ENCODE measurements at regions not wholly inside any gene's neighbourhood (a gene's known extent, or its start where the extent isn't known, plus 50 kb on each side); places are given as distances from the start of the nearest gene placed in this dataset.

- TF ChIP-seq ZNF274 (IDR thresholded peaks at IDR 0.05; ENCODE audit: low read depth, low read length) = no peak
- Histone ChIP-seq H3K9ac (ENCODE audit: insufficient read length, low read depth) (no peak overlapping the region), H3K27me3 (ENCODE audit: insufficient read depth, insufficient read length) (no peaks in the 10 kb centered on the region), H3K9me3 (ENCODE audit: insufficient read depth, low read length) (no peaks in the 10 kb centered on the region), H3K4me1 (ENCODE audit: insufficient read depth, insufficient read length) (no peaks in the 10 kb centered on the region), H3K4me3 (ENCODE audit: insufficient read length, low read depth) (no peak overlapping the region), H3K36me3 (ENCODE audit: insufficient read depth, insufficient read length, low read length) (no peaks in the 10 kb centered on the region)
- no peak for DNase-seq (ENCODE audit: low read depth, low spot score)
Measured at GRCh38 chr18:39675906-39676305, 2110.3 kb upstream of the CELF4 start.

- H3K4me3 ChIP-seq (ENCODE audit: insufficient read length, low read depth) = no peak overlapping the region
- H3K9ac ChIP-seq (ENCODE audit: insufficient read length, low read depth) = no peak overlapping the region
- TF ChIP-seq ZNF274 (IDR thresholded peaks at IDR 0.05; ENCODE audit: low read depth, low read length) (no peak), YY1 (IDR thresholded peaks at IDR 0.05; ENCODE audit: insufficient read depth, insufficient read length) (no peak), SUZ12 (IDR thresholded peaks at IDR 0.05; ENCODE audit: extremely low read depth, insufficient read depth, insufficient read length) (no peak)
- no peaks in the 10 kb centered on the region for H3K27me3 ChIP-seq (ENCODE audit: insufficient read depth, insufficient read length)
- no peak for DNase-seq (ENCODE audit: low read depth, low spot score)
- no peaks in the 10 kb centered on the region for H3K4me1 ChIP-seq (ENCODE audit: insufficient read depth, insufficient read length)
- H3K9me3 ChIP-seq (ENCODE audit: insufficient read depth, low read length) = no peaks in the 10 kb centered on the region
- no peaks in the 10 kb centered on the region for H3K36me3 ChIP-seq (ENCODE audit: insufficient read depth, insufficient read length, low read length)
Measured at GRCh38 chr18:39675368-39675767, 2109.8 kb upstream of the CELF4 start.

GRCh38 chr18:39672171-39672570 lies 2106.6 kb upstream of the CELF4 start:
- DNase-seq (ENCODE audit: low read depth, low spot score) = no peak
- Histone ChIP-seq H3K9me3 (ENCODE audit: insufficient read depth, low read length) (no peaks in the 10 kb centered on the region), H3K36me3 (ENCODE audit: insufficient read depth, insufficient read length, low read length) (no peaks in the 10 kb centered on the region), H3K9ac (ENCODE audit: insufficient read length, low read depth) (no peak overlapping the region), H3K4me1 (ENCODE audit: insufficient read depth, insufficient read length) (no peaks in the 10 kb centered on the region), H3K4me3 (ENCODE audit: insufficient read length, low read depth) (no peak overlapping the region), H3K27me3 (ENCODE audit: insufficient read depth, insufficient read length) (no peaks in the 10 kb centered on the region)
- no peak for TF ChIP-seq ZNF274 (IDR thresholded peaks at IDR 0.05; ENCODE audit: low read depth, low read length)
- no peak for TF ChIP-seq SUZ12 (IDR thresholded peaks at IDR 0.05; ENCODE audit: extremely low read depth, insufficient read depth, insufficient read length)
- no peak for TF ChIP-seq YY1 (IDR thresholded peaks at IDR 0.05; ENCODE audit: insufficient read depth, insufficient read length)

- Histone ChIP-seq H3K27me3 (ENCODE audit: insufficient read depth, insufficient read length) (no peaks in the 10 kb centered on the region), H3K4me3 (ENCODE audit: insufficient read length, low read depth) (no peak overlapping the region), H3K9me3 (ENCODE audit: insufficient read depth, low read length) (no peaks in the 10 kb centered on the region), H3K36me3 (ENCODE audit: insufficient read depth, insufficient read length, low read length) (no peaks in the 10 kb centered on the region), H3K4me1 (ENCODE audit: insufficient read depth, insufficient read length) (no peaks in the 10 kb centered on the region), H3K9ac (ENCODE audit: insufficient read length, low read depth) (no peak overlapping the region)
- no peak for TF ChIP-seq YY1 (IDR thresholded peaks at IDR 0.05; ENCODE audit: insufficient read depth, insufficient read length)
- TF ChIP-seq SUZ12 (IDR thresholded peaks at IDR 0.05; ENCODE audit: extremely low read depth, insufficient read depth, insufficient read length) = no peak
- no peak for TF ChIP-seq ZNF274 (IDR thresholded peaks at IDR 0.05; ENCODE audit: low read depth, low read length)
- DNase-seq (ENCODE audit: low read depth, low spot score) = no peak
Measured at GRCh38 chr18:39667905-39668304, 2102.3 kb upstream of the CELF4 start.

GRCh38 chr18:39666541-39666940 lies 2100.9 kb upstream of the CELF4 start:
- H3K4me3 ChIP-seq (ENCODE audit: insufficient read length, low read depth) = no peak overlapping the region
- TF ChIP-seq YY1 (IDR thresholded peaks at IDR 0.05; ENCODE audit: insufficient read depth, insufficient read length) = no peak
- TF ChIP-seq SUZ12 (IDR thresholded peaks at IDR 0.05; ENCODE audit: extremely low read depth, insufficient read depth, insufficient read length) = no peak
- TF ChIP-seq ZNF274 (IDR thresholded peaks at IDR 0.05; ENCODE audit: low read depth, low read length) = no peak
- DNase-seq (ENCODE audit: low read depth, low spot score) = no peak
- H3K4me1 ChIP-seq (ENCODE audit: insufficient read depth, insufficient read length) = no peaks in the 10 kb centered on the region
- H3K9ac ChIP-seq (ENCODE audit: insufficient read length, low read depth) = no peak overlapping the region
- no peaks in the 10 kb centered on the region for H3K27me3 ChIP-seq (ENCODE audit: insufficient read depth, insufficient read length)
- no peaks in the 10 kb centered on the region for H3K36me3 ChIP-seq (ENCODE audit: insufficient read depth, insufficient read length, low read length)
- no peaks in the 10 kb centered on the region for H3K9me3 ChIP-seq (ENCODE audit: insufficient read depth, low read length)

GRCh38 chr18:39661856-39662366 lies 2096.3 kb upstream of the CELF4 start:
- TF ChIP-seq SUZ12 (IDR thresholded peaks at IDR 0.05; ENCODE audit: extremely low read depth, insufficient read depth, insufficient read length) (no peak), ZNF274 (IDR thresholded peaks at IDR 0.05; ENCODE audit: low read depth, low read length) (no peak), YY1 (IDR thresholded peaks at IDR 0.05; ENCODE audit: insufficient read depth, insufficient read length) (no peak)
- no peak for DNase-seq (ENCODE audit: low read depth, low spot score)
- Histone ChIP-seq H3K4me3 (ENCODE audit: insufficient read length, low read depth) (no peak overlapping the region), H3K9me3 (ENCODE audit: insufficient read depth, low read length) (no peaks in the 10 kb centered on the region), H3K9ac (ENCODE audit: insufficient read length, low read depth) (no peak overlapping the region), H3K36me3 (ENCODE audit: insufficient read depth, insufficient read length, low read length) (no peaks in the 10 kb centered on the region), H3K27me3 (ENCODE audit: insufficient read depth, insufficient read length) (no peaks in the 10 kb centered on the region), H3K4me1 (ENCODE audit: insufficient read depth, insufficient read length) (no peaks in the 10 kb centered on the region)

GRCh38 chr18:39660141-39660540 lies 2094.5 kb upstream of the CELF4 start:
- TF ChIP-seq YY1 (IDR thresholded peaks at IDR 0.05; ENCODE audit: insufficient read depth, insufficient read length) = no peak
- TF ChIP-seq SUZ12 (IDR thresholded peaks at IDR 0.05; ENCODE audit: extremely low read depth, insufficient read depth, insufficient read length) = no peak
- no peak for TF ChIP-seq ZNF274 (IDR thresholded peaks at IDR 0.05; ENCODE audit: low read depth, low read length)
- H3K36me3 ChIP-seq (ENCODE audit: insufficient read depth, insufficient read length, low read length) = no peaks in the 10 kb centered on the region

GRCh38 chr18:39655341-39655740 lies 2089.7 kb upstream of the CELF4 start:
- no peaks in the 10 kb centered on the region for H3K9me3 ChIP-seq (ENCODE audit: insufficient read depth, low read length)
- no peaks in the 10 kb centered on the region for H3K36me3 ChIP-seq (ENCODE audit: insufficient read depth, insufficient read length, low read length)
- H3K4me3 ChIP-seq (ENCODE audit: insufficient read length, low read depth) = no peak overlapping the region
- H3K27me3 ChIP-seq (ENCODE audit: insufficient read depth, insufficient read length) = no peaks in the 10 kb centered on the region
- TF ChIP-seq SUZ12 (IDR thresholded peaks at IDR 0.05; ENCODE audit: extremely low read depth, insufficient read depth, insufficient read length) (no peak), ZNF274 (IDR thresholded peaks at IDR 0.05; ENCODE audit: low read depth, low read length) (no peak), YY1 (IDR thresholded peaks at IDR 0.05; ENCODE audit: insufficient read depth, insufficient read length) (no peak)
- H3K9ac ChIP-seq (ENCODE audit: insufficient read length, low read depth) = no peak overlapping the region
- H3K4me1 ChIP-seq (ENCODE audit: insufficient read depth, insufficient read length) = no peaks in the 10 kb centered on the region
- no peak for DNase-seq (ENCODE audit: low read depth, low spot score)

More at GRCh38 chr18:39660141-39660540, 2094.5 kb upstream of the CELF4 start:
- H3K27me3 ChIP-seq (ENCODE audit: insufficient read depth, insufficient read length) = no peaks in the 10 kb centered on the region
- H3K4me1 ChIP-seq (ENCODE audit: insufficient read depth, insufficient read length) = no peaks in the 10 kb centered on the region
- H3K9me3 ChIP-seq (ENCODE audit: insufficient read depth, low read length) = no peaks in the 10 kb centered on the region
- H3K9ac ChIP-seq (ENCODE audit: insufficient read length, low read depth) = no peak overlapping the region
- no peak for DNase-seq (ENCODE audit: low read depth, low spot score)
- H3K4me3 ChIP-seq (ENCODE audit: insufficient read length, low read depth) = no peak overlapping the region

All from NT2/D1 (cell line).